ENCODE measurements at regions not wholly inside any gene's neighbourhood (a gene's known extent, or its start where the extent isn't known, plus 50 kb on each side); places are given as distances from the start of the nearest gene placed in this dataset.

GRCh38 chr6:23696992-23697391 lies 429.0 kb upstream of the NRSN1 start:
- intact Hi-C loops (cut with micrococcal nuclease) = no loop called here
- CTCF ChIA-PET = no interaction called here
- BruUV-seq (replicated peaks) = no TSS peak

More at GRCh38 chr6:23696992-23697391, 429.0 kb upstream of the NRSN1 start:
- Histone ChIP-seq H3K79me2 (ENCODE audit: control insufficient read depth, insufficient read depth, low read length) (no peaks in the 10 kb centered on the region), H3K27ac (ENCODE audit: insufficient read depth, low read depth, low read length) (no peak overlapping the region), H3K9me3 (replicated peaks; ENCODE audit: control insufficient read depth, insufficient read depth, low read length) (no peaks in the 10 kb centered on the region), H3K9ac (replicated peaks; ENCODE audit: extremely low read depth, insufficient read depth, low read length) (no peak overlapping the region), H3K4me3 (replicated peaks in 1 of 3; ENCODE audit: insufficient read depth in 1 of 3, low read depth in 1 of 3, low read length in 3 of 3) (no peak overlapping the region), H3K4me2 (ENCODE audit: insufficient read depth, low read length) (no peak overlapping the region), H3K36me3 (ENCODE audit: control insufficient read depth in 2 of 2, extremely low read depth in 1 of 2, insufficient read depth in 2 of 2, low read length in 2 of 2) (no peaks in the 10 kb centered on the region), H3K27me3 (ENCODE audit: control insufficient read depth in 2 of 2, insufficient read depth in 2 of 2, low read length in 2 of 2) (no peaks in the 10 kb centered on the region), H2AFZ (ENCODE audit: low read depth, low read length) (no peak overlapping the region), H4K20me1 (replicated peaks; ENCODE audit: control insufficient read depth, extremely low read depth, insufficient read depth, low read length) (no peaks in the 10 kb centered on the region), H3K4me1 (ENCODE audit: control insufficient read depth, extremely low read depth, insufficient read depth, low read length) (no peaks in the 10 kb centered on the region), H3K9me1 (replicated peaks; ENCODE audit: control insufficient read depth, extremely low read depth, insufficient read depth, low read length) (no peaks in the 10 kb centered on the region)
- TF ChIP-seq CTCF (IDR thresholded peaks at IDR 0.05; ENCODE audit: extremely low read depth in 1 of 2, insufficient read depth in 1 of 2, low read depth in 1 of 2, low read length in 2 of 2) = no peak
- TF ChIP-seq EZH2 (IDR thresholded peaks at IDR 0.05; ENCODE audit: borderline replicate concordance, low read depth, low read length, severe bottlenecking) = no peak
- no peak for TF ChIP-seq JUN (IDR thresholded peaks at IDR 0.05; ENCODE audit: borderline replicate concordance, insufficient read depth, insufficient read length, low read depth)
- no peak for TF ChIP-seq GATA2 (IDR thresholded peaks at IDR 0.05; ENCODE audit: insufficient read depth, insufficient read length, low read depth, low read length)
- no peak for TF ChIP-seq POLR2A (IDR thresholded peaks at IDR 0.05; ENCODE audit: low read depth, low read length)
- TF ChIP-seq MAX (IDR thresholded peaks at IDR 0.05; ENCODE audit: insufficient read depth, insufficient read length) = no peak
- TF ChIP-seq POLR2AphosphoS5 (IDR thresholded peaks at IDR 0.05; ENCODE audit: insufficient read depth, low read depth, low read length) = no peak
- TF ChIP-seq FOS (IDR thresholded peaks at IDR 0.05; ENCODE audit: borderline replicate concordance, insufficient read depth, low read length) = no peak
- TF ChIP-seq MYC (IDR thresholded peaks at IDR 0.05; ENCODE audit: low read depth, low read length) = no peak
- dilution Hi-C loops (cut with MboI; ENCODE audit: extremely low pct_ligation_motif_present, low sequenced_read_pairs) = no loop called here
- FAIRE-seq = no peak
- no peak for DNase-seq (ENCODE audit: low read depth, low spot score)
- POLR2A ChIA-PET = no interaction called here
